ENCODE measurements at regions not wholly inside any gene's neighbourhood (a gene's known extent, or its start where the extent isn't known, plus 50 kb on each side); places are given as distances from the start of the nearest gene placed in this dataset.

GRCh38 chr2:220811115-220811514, 761.0 kb downstream of the EPHA4 start:
- no peak for TF ChIP-seq CTCF (conservative IDR thresholded peaks at IDR 0.05; ENCODE audit: low read depth, low read length)
- TF ChIP-seq EZH2phosphoT487 (IDR thresholded peaks at IDR 0.05; ENCODE audit: borderline replicate concordance, low read length), result no peak
